ENCODE measurements at regions not wholly inside any gene's neighbourhood (a gene's known extent, or its start where the extent isn't known, plus 50 kb on each side); places are given as distances from the start of the nearest gene placed in this dataset.
"Not testable (repeated sequence)": the region's sequence is repeated elsewhere in the genome, so short reads cannot be mapped to it uniquely, and the experiment has no call there.

- no peak for DNase-seq
These were observed 528.8 kb upstream of the PCDH20 start for GRCh38 chr13:61944329-61944929.

DNA sequence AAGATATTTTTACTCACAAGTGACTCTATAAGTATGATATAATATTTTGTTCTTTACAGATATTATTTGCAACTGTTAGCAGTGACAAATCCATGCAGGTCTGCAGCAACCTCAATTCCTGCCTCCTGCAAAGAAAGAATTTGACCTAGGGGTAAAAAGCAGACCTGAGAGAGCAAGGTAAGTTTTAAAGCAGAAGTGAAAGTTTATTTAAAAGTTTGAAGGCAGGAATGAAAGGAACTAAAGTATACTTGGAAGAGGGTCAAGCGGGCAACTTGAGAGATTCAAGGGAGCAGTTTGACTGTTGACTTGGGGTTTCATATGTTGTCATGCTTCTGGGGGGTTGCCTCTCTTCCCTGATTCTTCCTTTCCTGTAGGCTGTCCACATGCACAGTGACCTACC is 520.1 kb upstream of the PCDH20 start:
- no peak for DNase-seq

DNA sequence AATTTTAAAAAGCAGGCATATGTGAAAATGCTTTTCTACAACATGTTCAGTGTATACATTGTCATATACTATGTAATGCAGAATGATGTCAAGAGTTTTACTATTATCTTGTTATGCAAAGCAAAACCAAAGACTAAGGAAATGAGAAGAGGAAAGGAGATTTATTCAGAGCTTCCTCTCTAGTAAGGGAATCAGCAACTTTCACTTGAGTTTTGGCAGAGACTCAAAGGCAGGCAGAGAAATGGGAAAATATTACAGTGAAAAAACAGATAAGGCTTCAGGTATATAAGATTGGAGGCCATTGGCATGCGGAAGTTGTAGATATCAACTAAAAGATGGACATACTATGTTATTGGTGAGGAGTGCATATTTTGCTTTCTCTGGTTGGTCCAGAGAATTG is 512.0 kb upstream of the PCDH20 start:
- DNase-seq = no peak

DNA sequence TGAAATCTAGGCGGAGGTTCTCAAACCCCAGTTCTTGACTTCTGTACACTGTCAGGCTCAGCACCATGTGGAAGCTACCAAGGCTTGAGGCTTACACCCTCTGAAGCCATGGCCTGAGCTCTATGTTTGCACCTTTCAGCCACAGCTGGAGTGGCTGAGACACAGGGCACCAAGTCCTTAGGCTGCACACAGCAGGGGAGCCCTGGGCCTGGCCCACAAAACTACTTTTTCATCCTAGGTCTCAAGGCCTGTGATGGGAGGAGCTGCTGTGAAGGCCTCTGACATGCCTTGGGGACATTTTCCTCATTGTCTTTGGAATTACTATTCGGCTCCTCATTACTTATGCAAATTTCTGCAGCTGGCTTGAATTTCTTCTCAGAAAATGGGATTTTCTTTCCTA is 503.2 kb upstream of the PCDH20 start:
- DNase-seq = no peak

- DNase-seq = no peak
These were observed 500.8 kb upstream of the PCDH20 start for GRCh38 chr13:61916483-61916882.

DNA sequence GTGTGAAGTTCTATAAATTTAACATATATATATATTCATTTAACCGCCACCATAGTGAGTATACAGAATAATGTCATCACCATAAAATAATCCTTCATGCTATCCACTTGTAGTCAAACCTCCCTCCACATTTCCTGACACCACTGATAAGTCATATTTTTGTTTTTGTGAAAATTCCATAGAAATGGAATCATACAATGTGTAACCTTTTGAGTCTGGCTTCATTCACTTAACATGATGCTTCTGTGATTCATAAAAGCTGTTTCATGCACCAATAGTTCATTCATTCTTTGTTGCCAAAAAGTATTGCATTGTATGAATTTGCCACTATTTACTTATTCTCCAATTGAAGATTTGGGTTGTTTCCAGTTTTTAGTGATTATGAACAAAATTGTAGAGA is 497.5 kb upstream of the PCDH20 start:
- DNase-seq = no peak

DNA sequence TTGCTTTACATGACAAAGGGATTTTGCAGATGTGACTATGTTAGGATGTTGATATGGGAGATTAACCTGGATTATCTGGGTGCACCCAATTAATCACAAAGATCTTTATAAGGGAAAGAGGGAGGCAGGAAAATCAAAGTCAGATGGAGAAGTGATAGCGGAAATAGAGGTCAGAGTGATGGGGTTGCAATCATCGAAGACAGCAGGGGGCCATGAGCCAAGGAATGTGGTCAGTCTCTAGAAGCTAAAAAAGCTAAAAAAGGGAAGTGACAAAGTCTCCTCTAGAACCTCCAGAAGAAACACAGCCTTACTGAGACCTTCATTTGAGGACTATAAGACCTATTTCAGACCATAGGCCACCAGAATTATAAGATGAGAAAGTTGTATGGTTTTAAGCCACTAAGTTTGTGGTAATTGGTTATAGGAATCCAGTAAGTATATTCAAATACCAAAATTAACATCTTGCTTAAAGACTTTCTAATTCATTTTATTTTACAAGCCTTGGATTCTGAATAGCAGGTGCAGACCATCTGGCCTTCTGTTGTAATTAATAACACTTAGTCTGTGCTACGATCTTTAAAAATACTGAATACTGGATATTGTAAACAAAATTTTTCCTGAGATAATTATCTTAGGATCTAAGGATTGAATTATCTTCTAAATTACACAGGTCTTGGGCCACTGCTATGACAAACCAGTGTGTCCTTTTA is 493.4 kb upstream of the PCDH20 start:
- no peak for DNase-seq

GRCh38 chr13:61905054-61905453 is 489.4 kb upstream of the PCDH20 start:
- no peak for DNase-seq

GRCh38 chr13:61901946-61902541 is 486.4 kb upstream of the PCDH20 start:
- no peak for DNase-seq

- DNase-seq = no peak
These were observed 484.4 kb upstream of the PCDH20 start for GRCh38 chr13:61900033-61900432.

DNA sequence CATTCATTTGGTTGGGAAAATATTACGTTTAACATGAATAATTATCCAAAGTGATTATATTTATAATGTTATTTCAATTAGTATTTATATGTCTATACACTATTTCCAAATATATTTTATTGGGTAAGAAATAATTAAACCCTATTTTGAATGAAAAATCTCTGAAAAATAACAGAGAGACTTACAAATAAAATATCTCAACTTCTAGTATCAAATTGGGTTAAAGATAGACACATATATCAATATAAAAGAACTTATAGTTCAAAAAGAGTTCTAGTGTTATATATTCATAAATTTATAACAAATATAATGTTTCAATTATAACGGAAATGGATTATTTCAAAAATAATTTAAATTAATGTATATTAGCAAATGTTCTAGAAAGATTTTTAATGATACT is 482.6 kb upstream of the PCDH20 start:
- DNase-seq = no peak

- no peak for DNase-seq
These were observed 475.8 kb upstream of the PCDH20 start for GRCh38 chr13:61891401-61891800.

DNA sequence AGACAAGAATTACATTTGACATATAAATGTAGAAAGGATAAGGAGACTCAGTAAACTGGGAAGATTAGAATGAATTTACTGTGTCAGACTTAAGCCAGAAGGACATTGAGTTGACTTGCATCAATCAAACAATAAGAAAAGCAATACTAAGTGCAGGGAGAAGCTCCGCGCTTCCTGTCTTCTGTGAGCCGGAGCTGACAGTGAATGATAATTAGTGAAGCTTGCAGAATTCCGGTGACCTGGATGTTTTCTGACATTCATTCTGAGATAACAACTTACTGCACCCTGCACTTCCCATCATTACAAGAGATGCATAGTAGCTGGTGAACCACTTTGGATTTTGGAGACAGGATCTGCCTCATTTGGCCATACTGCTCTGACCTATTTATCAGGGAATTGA is 469.2 kb upstream of the PCDH20 start:
- no peak for DNase-seq

- no peak for DNase-seq
These were observed 465.1 kb upstream of the PCDH20 start for GRCh38 chr13:61880578-61881283.

DNA sequence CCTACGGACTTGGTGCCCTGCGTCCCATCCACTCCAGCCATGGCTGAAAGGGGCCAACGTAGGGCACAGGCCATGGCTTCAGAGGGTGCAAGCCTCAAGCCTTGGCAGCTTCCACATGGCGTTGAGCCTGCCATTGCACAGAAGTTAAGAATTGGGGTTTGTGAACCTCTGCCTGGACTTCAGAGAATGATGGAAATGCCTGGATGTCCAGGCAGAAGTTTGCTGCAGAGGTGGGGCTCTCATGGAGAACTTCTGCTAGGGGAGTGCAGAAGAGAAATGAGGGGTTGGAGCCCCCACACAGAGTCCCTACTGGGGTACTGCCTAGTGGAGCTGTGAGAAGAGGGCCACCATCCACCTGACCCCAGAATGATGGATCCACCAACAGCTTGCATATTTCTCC is 462.9 kb upstream of the PCDH20 start:
- not testable (repeated sequence) for DNase-seq

DNA sequence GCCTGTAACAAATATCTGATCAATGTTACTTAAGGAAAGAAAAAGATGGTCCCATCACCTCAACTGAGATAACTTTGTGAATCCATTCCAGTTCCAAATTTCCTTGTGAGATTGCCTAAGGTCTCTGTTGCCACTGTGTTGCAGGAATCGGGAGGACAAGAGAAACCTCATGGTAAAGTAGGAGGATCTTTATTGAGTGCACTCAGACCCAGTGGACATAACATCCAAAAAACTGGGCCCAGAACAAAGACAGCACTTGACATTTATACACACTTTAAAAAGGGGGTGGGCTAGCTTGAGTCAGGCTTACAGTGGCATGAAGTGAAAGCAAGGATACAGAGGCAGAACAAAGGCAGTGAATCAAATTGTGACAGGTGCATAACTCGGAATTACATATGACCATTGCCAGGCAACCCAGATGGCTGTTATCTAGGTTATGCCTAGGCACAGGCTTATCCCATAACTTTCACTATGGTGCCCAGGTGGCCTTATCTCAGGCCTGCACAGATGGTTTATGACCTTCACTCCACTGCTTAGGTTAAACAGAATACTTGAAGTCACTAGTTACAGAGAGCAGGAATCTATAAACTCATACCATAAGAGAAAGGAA is 459.4 kb upstream of the PCDH20 start:
- no peak for DNase-seq

- DNase-seq = no peak
These were observed 458.1 kb upstream of the PCDH20 start for GRCh38 chr13:61873717-61874116.

- no peak for DNase-seq
These were observed 441.5 kb upstream of the PCDH20 start for GRCh38 chr13:61857198-61857597.

GRCh38 chr13:61852116-61852619 is 436.5 kb upstream of the PCDH20 start:
- DNase-seq = no peak

DNA sequence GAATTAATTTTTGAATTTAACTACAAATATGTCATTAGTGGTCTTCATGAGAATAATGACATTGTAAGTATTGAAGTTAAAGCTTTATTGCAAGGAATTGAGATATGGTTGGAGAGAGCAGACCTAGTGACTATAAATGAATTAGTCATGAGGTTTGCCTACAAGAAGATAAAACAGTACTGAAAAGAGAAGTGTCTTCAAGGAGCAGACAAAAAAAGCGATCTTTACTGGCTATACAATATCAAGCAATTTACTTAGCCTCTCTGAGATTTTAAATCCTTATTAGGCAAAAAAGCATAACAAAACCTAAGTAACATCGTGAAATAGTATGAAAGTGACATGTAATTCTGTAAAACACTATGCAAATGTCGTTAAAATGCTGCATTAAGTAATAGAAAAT is 435.1 kb upstream of the PCDH20 start:
- no peak for DNase-seq

DNA sequence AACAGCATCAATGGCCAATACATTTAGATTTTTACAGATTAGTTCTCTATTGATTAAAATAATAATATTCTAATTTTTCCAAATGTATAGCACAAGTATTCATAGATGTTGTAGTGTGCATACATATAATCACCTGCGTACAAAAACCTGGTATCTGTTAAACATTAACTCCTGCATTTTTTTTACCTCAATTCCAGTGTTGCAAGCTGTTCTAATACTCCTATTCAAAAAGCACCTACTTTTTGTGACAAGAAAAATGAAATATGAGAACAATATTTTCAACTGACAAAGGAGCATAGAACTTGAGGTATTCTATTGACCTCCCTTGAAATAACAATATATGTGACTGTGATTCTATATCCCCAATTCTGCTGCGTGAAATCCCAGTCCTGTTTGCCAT is 422.9 kb upstream of the PCDH20 start:
- no peak for DNase-seq

GRCh38 chr13:61833228-61833627 is 417.6 kb upstream of the PCDH20 start:
- no peak for DNase-seq

- DNase-seq = no peak
These were observed 415.4 kb upstream of the PCDH20 start for GRCh38 chr13:61831026-61831425.
